SU-DHL-6 (cell line): ENCODE measurements at regions not wholly inside any gene's neighbourhood (a gene's known extent, or its start where the extent isn't known, plus 50 kb on each side); places are given as distances from the start of the nearest gene placed in this dataset.

ENCODE experiments used
- H2AFZ ChIP-seq: fragments of 200-600 bp; sonication (generic); 2 replicates; pipeline ENCODE4 v1.6.1; 2014; ENCODE audit warnings: low read depth, mild to moderate bottlenecking, moderate library complexity, mixed read lengths, antibody characterized with exemption, low read length; ENCODE audit not compliant: severe bottlenecking
- H3F3A ChIP-seq: fragments of 200-600 bp; shearing (Covaris generic); 2 replicates; pipeline ENCODE4 v1.6.0; 2016; ENCODE audit warnings: antibody characterized with exemption, mild to moderate bottlenecking; ENCODE audit not compliant: insufficient read depth
- H3K27ac ChIP-seq: fragments of 200-600 bp; sonication (generic); 2 replicates; pipeline ENCODE4 v1.5.1; 2016; ENCODE audit warnings: low read depth, mild to moderate bottlenecking, low read length, moderate library complexity, mixed read lengths
- H3K27me3 ChIP-seq: fragments of 200-600 bp; sonication (generic), shearing (Covaris generic); 2 replicates; pipeline ENCODE4 v1.6.0; 2014; ENCODE audit warnings: mild to moderate bottlenecking, low read length
- H3K36me3 ChIP-seq: fragments of 200-600 bp; sonication (generic); 2 replicates; pipeline ENCODE4 v1.6.1; 2014; ENCODE audit warnings: mild to moderate bottlenecking, low read length, mixed read lengths
- H3K4me2 ChIP-seq: fragments of 300-600, 200-600 bp; shearing (Covaris generic), sonication (generic); 2 replicates; pipeline ENCODE4 v1.6.0; 2014; ENCODE audit warnings: low read length, low read depth, mild to moderate bottlenecking; ENCODE audit not compliant: poor library complexity, severe bottlenecking
- H3K4me3 ChIP-seq: fragments of 200-600 bp; sonication (generic); 2 replicates; pipeline ENCODE4 v1.5.1; 2014; ENCODE audit warnings: antibody characterized with exemption, low read length, mild to moderate bottlenecking, mixed read lengths; ENCODE audit not compliant: insufficient read depth, poor library complexity, severe bottlenecking
- H3K79me2 ChIP-seq: fragments of 200-600 bp; sonication (generic); 2 replicates; pipeline ENCODE4 v1.6.1; 2014; ENCODE audit warnings: mild to moderate bottlenecking, low read length, moderate library complexity; ENCODE audit not compliant: insufficient read depth
- H3K9ac ChIP-seq: fragments of 200-600 bp; sonication (generic); 2 replicates; pipeline ENCODE4 v1.7.0; 2014; ENCODE audit warnings: mild to moderate bottlenecking, low read length
- H3K9me2 ChIP-seq: fragments of 200-600 bp; sonication (generic); replicated peaks from 2 replicates; pipeline ENCODE4 v1.6.1; 2014; ENCODE audit warnings: low read length; ENCODE audit not compliant: insufficient read depth
- H3K9me3 ChIP-seq: fragments of 200-600 bp; sonication (generic); 2 replicates; pipeline ENCODE4 v1.6.1; 2014; ENCODE audit warnings: low read length, mixed read lengths; ENCODE audit not compliant: insufficient read depth
- H4K20me1 ChIP-seq: fragments of 200-600 bp; sonication (generic); 2 replicates; pipeline ENCODE4 v1.6.1; 2014; ENCODE audit warnings: low read depth, mild to moderate bottlenecking, antibody characterized with exemption, low read length, moderate library complexity, mixed read lengths
- CTCF ChIP-seq: fragments of 200-600 bp; sonication (generic); IDR thresholded peaks from one replicate; pipeline ENCODE4 v1.5.1; 2017; ENCODE audit warnings: antibody characterized with exemption, mild to moderate bottlenecking, low read length, moderate library complexity; ENCODE audit not compliant: insufficient read depth, poor library complexity, severe bottlenecking
- EZH2phosphoT487 ChIP-seq: fragments of 200-600 bp; sonication (generic), shearing (Covaris generic); conservative IDR thresholded peaks from 2 replicates; pipeline ENCODE4 v1.6.1; 2018; ENCODE audit warnings: mild to moderate bottlenecking, antibody characterized with exemption, low read length, moderate library complexity, mixed read lengths

GRCh38 chr4:73685052-73685451 lies 55.3 kb upstream of the CXCL8 start:
- TF ChIP-seq EZH2phosphoT487 (no peak), CTCF (no peak)
- no peak overlapping the region for H3K9ac ChIP-seq
- H2AFZ ChIP-seq: no peak overlapping the region
- H4K20me1 ChIP-seq: no peaks in the 10 kb centered on the region
- H3K27me3 ChIP-seq: no peaks in the 10 kb centered on the region
- H3K4me3 ChIP-seq: no peak overlapping the region
- no peaks in the 10 kb centered on the region for H3K9me2 ChIP-seq
- no peaks in the 10 kb centered on the region for H3K36me3 ChIP-seq
- H3K79me2 ChIP-seq: no peaks in the 10 kb centered on the region
- H3F3A ChIP-seq: no peaks in the 10 kb centered on the region
- no peak overlapping the region for H3K27ac ChIP-seq
- H3K4me2 ChIP-seq: no peak overlapping the region
- H3K9me3 ChIP-seq: no peaks in the 10 kb centered on the region

GRCh38 chr4:73687421-73687820 lies 52.9 kb upstream of the CXCL8 start:
- H3K79me2 ChIP-seq: no peaks in the 10 kb centered on the region
- TF ChIP-seq CTCF: no peak
- TF ChIP-seq EZH2phosphoT487: no peak
- no peaks in the 10 kb centered on the region for H3K9me3 ChIP-seq
- no peak overlapping the region for H3K4me2 ChIP-seq
- no peaks in the 10 kb centered on the region for H3K36me3 ChIP-seq
- no peaks in the 10 kb centered on the region for H3K27me3 ChIP-seq
- H3K27ac ChIP-seq: no peak overlapping the region
- no peaks in the 10 kb centered on the region for H4K20me1 ChIP-seq
- H3K4me3 ChIP-seq: no peak overlapping the region
- no peaks in the 10 kb centered on the region for H3F3A ChIP-seq
- H3K9me2 ChIP-seq: no peaks in the 10 kb centered on the region
- no peak overlapping the region for H2AFZ ChIP-seq
- H3K9ac ChIP-seq: no peak overlapping the region

- no peaks in the 10 kb centered on the region for H4K20me1 ChIP-seq
- no peak for TF ChIP-seq EZH2phosphoT487
- H3F3A ChIP-seq: no peaks in the 10 kb centered on the region
- H3K27me3 ChIP-seq: no peaks in the 10 kb centered on the region
- no peak overlapping the region for H2AFZ ChIP-seq
- no peak overlapping the region for H3K4me3 ChIP-seq
- H3K9me2 ChIP-seq: no peaks in the 10 kb centered on the region
- no peak overlapping the region for H3K27ac ChIP-seq
- no peaks in the 10 kb centered on the region for H3K36me3 ChIP-seq
- H3K4me2 ChIP-seq: no peak overlapping the region
- no peak overlapping the region for H3K9ac ChIP-seq
- no peaks in the 10 kb centered on the region for H3K79me2 ChIP-seq
- no peaks in the 10 kb centered on the region for H3K9me3 ChIP-seq
Observed at GRCh38 chr4:73690051-73690738, 50.2 kb upstream of the CXCL8 start.
